BJ (cell line): ENCODE measurements at regions not wholly inside any gene's neighbourhood (a gene's known extent, or its start where the extent isn't known, plus 50 kb on each side); places are given as distances from the start of the nearest gene placed in this dataset.
A peak's percentile ranks its signal among the peaks of the same experiment; 100 is the strongest.

ENCODE experiments used
- CTCF ChIA-PET: fragments of 350-600 bp; formaldehyde crosslinking; extraction: SDS; loops from one replicate; lab custom pipeline; 2021; ENCODE audit warnings: antibody characterized with exemption, inconsistent platforms; lab: Yijun Ruan, JAX
- POLR2A ChIA-PET: fragments of 300-600 bp; sonication (Branson Sonifier 250); formaldehyde crosslinking; extraction: SDS; loops from one replicate; lab custom pipeline; 2021; ENCODE audit warnings: antibody characterized with exemption; lab: Charles Lee
- DNase-seq: peaks from one replicate; pipeline ENCODE4 v3.0.0-alpha.2; 2011; ENCODE audit warnings: low read depth
- H3K27me3 ChIP-seq: 2 replicates; pipeline ENCODE4 v1.6.0; 2011; ENCODE audit warnings: low read length; ENCODE audit not compliant: control insufficient read depth, insufficient read depth
- H3K36me3 ChIP-seq: 2 replicates; pipeline ENCODE4 v1.5.1; 2011; ENCODE audit warnings: low read length; ENCODE audit not compliant: control insufficient read depth, insufficient read depth
- H3K4me3 ChIP-seq: 2 replicates; pipeline ENCODE4 v1.5.1; 2011; ENCODE audit warnings: low read depth, mild to moderate bottlenecking, control low read depth, low read length
- TF ChIP-seq, protein P1 (sequence below): IDR thresholded peaks from 2 replicates; pipeline ENCODE4 v1.5.1; 2011; ENCODE audit warnings: low read depth, mild to moderate bottlenecking, control low read depth, inconsistent platforms, low read length, moderate library complexity; ENCODE audit not compliant: insufficient read depth

DNA sequence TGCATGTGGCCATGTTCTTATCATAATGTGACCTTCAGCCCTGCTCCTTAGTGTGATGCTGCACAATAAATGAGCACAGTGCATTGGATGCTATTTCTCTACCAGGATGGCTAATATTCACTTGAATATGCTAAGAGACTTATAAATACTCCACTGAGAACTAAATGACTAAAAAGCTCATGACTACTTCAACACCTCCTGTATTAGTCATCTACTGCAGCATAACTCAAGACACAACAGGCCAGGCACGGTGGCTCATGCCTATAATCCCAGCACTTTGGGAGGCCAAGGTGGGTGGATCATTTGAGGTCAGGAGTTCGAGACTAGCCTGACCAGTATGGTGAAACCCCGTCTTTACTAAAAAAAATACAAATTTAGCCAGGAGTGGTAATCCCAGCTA is 213.4 kb downstream of the RND3 start:
- CTCF ChIA-PET = interaction anchor here (0.7 kb wide), 1 partner anchor 861 kb away, joined by 3 read pairs; no protein-coding TSS in a partner anchor
- POLR2A ChIA-PET = no interaction called here
- no peak overlapping the region for H3K4me3 ChIP-seq
- H3K36me3 ChIP-seq = no peaks in the 10 kb centered on the region
- H3K27me3 ChIP-seq = no peaks in the 10 kb centered on the region
- DNase-seq = no peak
- TF ChIP-seq, protein P1, sequence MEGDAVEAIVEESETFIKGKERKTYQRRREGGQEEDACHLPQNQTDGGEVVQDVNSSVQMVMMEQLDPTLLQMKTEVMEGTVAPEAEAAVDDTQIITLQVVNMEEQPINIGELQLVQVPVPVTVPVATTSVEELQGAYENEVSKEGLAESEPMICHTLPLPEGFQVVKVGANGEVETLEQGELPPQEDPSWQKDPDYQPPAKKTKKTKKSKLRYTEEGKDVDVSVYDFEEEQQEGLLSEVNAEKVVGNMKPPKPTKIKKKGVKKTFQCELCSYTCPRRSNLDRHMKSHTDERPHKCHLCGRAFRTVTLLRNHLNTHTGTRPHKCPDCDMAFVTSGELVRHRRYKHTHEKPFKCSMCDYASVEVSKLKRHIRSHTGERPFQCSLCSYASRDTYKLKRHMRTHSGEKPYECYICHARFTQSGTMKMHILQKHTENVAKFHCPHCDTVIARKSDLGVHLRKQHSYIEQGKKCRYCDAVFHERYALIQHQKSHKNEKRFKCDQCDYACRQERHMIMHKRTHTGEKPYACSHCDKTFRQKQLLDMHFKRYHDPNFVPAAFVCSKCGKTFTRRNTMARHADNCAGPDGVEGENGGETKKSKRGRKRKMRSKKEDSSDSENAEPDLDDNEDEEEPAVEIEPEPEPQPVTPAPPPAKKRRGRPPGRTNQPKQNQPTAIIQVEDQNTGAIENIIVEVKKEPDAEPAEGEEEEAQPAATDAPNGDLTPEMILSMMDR = no peak

DNA sequence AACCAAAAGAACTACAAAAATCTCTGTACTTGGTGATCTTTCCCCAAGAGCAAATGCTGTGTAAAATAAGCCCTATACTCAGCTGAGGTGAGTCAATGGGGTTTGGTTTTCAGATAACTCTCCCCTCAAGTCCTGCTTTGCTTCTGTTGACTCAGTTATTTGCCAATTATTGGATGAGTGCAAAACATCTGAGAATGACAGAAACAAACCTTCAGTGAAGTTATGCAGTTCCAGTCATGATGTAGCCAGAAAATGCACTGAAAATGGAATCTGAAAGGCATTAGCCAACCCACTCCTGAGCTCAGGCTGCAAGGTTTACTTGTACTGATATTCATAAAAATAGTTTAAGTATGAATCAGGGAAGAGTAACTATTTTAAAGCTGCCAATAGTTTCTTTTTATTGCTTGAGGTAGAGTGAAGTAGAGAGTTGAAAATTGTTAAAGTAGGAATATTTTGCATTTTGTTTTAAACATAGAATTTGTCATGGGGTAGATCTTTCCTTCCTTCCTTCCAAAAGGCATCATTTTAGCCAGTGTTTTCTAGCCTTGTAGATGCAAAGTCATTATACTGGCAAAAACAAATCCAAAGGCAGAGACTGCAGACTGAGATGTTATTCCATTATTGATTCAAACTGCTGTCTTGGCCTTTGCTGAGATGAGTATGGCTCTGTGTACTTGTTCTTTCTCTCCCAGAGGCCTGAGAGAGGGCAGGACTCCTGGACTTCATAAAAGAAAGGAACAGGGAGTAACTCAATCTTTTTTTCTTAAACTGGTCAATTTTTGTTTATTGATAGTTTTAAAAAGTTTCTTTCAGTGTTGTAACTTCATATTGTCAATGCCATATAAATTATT is 215.3 kb downstream of the RND3 start:
- Histone ChIP-seq H3K36me3 (no peaks in the 10 kb centered on the region), H3K27me3 (no peaks in the 10 kb centered on the region), H3K4me3 (no peak overlapping the region)
- TF ChIP-seq, protein P1 = no peak
- peak; percentile 83 for DNase-seq
- ChIA-PET CTCF (interaction anchor here (0.6 to 1.7 kb wide), 3 partner anchors 10 to 129 kb away, joined by 3 to 5 read pairs (median 3); no protein-coding TSS in a partner anchor), POLR2A (no interaction called here)

DNA sequence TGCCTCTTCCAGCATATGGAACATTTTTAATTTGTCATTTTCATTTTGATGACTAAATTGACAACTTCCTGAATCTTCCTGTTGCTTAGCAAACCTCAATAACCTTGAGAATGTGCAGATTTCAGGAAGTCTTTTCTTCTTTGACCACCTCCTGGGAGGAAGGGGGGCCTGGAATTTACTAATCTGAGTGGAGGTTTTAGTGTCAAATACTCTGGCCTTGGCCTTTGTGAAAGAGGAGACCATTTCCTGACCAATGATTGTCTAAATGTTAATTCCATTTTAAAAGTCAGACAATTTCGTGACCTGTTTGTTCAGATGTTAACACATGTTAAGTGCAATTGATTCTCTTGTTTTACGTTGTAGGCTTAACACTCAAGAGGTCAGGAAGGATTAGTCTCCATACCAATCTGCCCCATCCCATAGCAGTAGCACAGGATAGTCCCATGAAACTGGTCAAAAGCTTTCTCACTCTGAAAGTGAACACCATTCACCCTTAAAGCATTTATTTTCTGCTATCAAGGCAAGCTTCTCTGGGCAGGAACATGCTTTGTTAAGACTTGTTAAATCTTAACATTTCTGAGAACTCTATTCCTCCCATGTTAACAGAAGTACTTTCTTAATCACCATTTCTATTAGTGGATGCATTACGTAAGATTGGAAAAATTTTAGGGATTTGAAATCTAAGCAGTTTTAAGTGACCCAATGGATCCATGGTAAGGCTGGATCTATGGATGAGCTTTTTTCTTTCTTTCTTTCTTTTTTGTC is 219.6 kb downstream of the RND3 start:
- TF ChIP-seq, protein P1 = no peak
- ChIA-PET POLR2A (no interaction called here), CTCF (no interaction called here)
- Histone ChIP-seq H3K4me3 (no peak overlapping the region), H3K36me3 (no peaks in the 10 kb centered on the region), H3K27me3 (no peaks in the 10 kb centered on the region)
- DNase-seq = no peak

DNA sequence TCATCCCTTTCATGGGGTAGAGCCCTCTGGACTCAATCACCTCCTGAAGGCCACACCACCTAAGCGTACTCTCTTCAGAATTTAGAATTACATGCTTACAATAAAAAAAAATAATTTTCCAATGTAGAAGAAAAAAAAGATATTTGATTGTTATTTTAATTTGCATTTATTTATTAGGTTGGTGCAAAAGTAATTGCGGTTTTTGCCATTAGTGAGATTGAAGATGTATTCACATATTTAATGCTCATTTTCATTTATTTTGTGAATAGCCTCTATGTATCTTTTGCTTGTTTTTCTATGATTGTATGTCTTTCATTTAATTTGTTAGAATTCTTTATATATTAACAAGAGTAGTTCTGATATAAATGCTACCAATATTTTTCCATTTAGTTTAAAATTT is 220.5 kb downstream of the RND3 start:
- Histone ChIP-seq H3K4me3 (no peak overlapping the region), H3K27me3 (no peaks in the 10 kb centered on the region), H3K36me3 (no peaks in the 10 kb centered on the region)
- no peak for DNase-seq
- TF ChIP-seq, protein P1 = no peak
- ChIA-PET POLR2A (no interaction called here), CTCF (no interaction called here)

DNA sequence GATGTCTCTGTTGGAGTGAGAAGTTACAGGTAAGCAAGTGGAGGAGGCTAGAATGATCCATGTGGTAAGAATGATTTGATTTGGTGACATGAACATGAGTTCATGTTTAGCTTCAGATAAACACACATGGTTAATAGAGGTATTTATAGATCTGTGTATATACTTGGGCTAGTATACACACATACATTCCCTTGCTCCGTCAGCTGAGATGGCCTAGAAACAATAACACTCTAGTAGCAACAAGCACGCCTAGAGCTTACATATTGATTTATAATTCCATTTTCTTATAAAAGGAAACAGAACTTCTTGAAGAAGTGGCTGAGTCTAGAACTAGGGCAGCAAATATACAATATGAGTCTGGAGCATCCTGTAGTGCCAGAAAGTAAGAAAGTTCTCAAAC is 223.0 kb downstream of the RND3 start:
- Histone ChIP-seq H3K27me3 (no peaks in the 10 kb centered on the region), H3K36me3 (no peaks in the 10 kb centered on the region), H3K4me3 (no peak overlapping the region)
- no peak for DNase-seq
- TF ChIP-seq, protein P1 = no peak
- POLR2A ChIA-PET = no interaction called here
- CTCF ChIA-PET = interaction anchor here (1.0 kb wide), 1 partner anchor 10 kb away, joined by 3 read pairs; no protein-coding TSS in a partner anchor
